Retina (tissue), 1 donor: ENCODE measurements at regions not wholly inside any gene's neighbourhood (a gene's known extent, or its start where the extent isn't known, plus 50 kb on each side); places are given as distances from the start of the nearest gene placed in this dataset.

Source experiments
- DNase-seq: peaks from one replicate; pipeline ENCODE4 v3.0.0-alpha.2; 2016

DNA sequence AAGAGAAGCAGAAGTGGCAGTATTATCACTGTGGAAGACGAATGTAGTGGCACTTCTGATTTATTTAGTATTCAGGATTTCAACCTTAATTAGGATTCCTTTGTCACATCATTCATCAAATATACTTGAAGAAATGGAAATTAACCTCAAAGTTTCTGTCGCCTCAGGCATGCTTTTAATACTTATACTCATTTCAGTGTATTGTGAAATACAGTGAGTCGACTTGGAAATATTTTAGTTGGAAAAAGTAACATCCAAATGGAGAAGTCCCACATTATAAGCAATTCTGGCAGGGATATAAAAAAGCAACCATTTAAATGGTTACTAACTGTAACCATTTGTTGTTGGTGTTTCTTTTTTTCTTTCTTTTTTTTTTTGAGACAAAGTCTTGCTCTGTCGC is 648.8 kb downstream of the ARL4A start:
- DNase-seq: no peak

- DNase-seq: no peak
Observed at GRCh38 chr7:13352677-13353076, 636.8 kb downstream of the ETV1 start.

GRCh38 chr7:13359656-13360055 is 629.8 kb downstream of the ETV1 start:
- no peak for DNase-seq

DNA sequence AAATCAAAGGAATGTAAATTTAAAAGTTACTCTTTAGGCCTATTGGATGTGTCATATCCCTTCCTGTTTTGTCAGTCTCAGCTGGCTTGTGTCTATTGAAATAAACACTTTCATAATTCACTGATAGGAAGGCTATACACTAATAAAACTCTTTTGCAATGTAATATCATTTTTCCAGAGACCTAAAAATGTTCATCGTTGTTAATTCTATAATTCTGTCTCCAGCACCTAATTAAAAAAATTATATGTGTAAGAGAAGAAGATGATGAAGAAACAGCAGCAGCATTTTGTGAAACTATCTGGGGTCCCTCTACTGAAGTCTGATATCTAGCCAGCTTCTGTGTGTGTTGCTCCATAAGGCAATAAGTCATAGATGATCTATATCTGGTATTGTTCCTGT is 602.7 kb downstream of the ETV1 start:
- DNase-seq: no peak

DNA sequence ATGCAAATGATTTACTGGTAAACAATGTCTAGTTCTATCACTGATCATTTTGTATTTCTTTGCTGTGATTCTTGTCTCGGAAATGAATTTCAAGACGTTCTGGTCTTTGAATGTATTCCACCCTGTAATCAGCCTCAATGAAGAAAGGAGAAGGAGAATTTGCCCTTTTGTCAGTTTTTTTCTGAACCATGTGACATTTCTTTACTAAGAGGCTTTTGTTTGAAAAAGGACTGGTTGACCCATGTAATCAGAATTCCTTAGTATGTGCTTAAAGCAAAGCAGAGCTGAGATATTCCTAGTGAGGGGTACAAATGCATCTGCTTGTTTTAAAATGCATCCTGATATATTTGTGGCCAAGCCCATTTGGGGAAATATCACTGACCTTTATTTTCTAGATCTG is 581.6 kb downstream of the ETV1 start:
- no peak for DNase-seq

GRCh38 chr7:13411151-13411550 is 578.3 kb downstream of the ETV1 start:
- no peak for DNase-seq

- DNase-seq: peak; percentile 3
Observed at GRCh38 chr7:13411636-13412035, 577.8 kb downstream of the ETV1 start.

GRCh38 chr7:13414181-13414580 is 575.3 kb downstream of the ETV1 start:
- no peak for DNase-seq

GRCh38 chr7:13414661-13415107 is 574.8 kb downstream of the ETV1 start:
- DNase-seq: no peak

- no peak for DNase-seq
Observed at GRCh38 chr7:13416071-13416470, 573.4 kb downstream of the ETV1 start.

DNA sequence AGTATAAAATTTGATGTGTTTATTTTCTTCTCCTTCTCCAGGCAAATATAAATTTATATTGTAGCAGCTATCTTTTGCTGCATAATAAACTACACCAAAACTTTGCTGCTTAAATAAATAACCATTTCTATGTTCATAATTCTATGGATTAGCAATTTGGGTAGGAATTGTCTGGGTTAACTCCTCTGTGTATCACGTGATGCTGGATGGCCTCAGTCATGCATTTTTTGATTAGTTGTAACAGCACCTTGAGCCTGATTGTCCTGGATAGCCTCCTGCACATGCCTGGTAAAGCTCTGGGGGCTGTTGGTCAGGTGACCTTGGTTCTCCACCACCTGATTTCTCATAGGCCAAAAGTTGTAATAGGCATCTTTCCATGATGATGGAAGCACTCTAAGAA is 572.9 kb downstream of the ETV1 start:
- no peak for DNase-seq

GRCh38 chr7:13420726-13421125 is 568.7 kb downstream of the ETV1 start:
- DNase-seq: no peak

GRCh38 chr7:13421776-13422175 is 567.7 kb downstream of the ETV1 start:
- peak; percentile 43 for DNase-seq

DNA sequence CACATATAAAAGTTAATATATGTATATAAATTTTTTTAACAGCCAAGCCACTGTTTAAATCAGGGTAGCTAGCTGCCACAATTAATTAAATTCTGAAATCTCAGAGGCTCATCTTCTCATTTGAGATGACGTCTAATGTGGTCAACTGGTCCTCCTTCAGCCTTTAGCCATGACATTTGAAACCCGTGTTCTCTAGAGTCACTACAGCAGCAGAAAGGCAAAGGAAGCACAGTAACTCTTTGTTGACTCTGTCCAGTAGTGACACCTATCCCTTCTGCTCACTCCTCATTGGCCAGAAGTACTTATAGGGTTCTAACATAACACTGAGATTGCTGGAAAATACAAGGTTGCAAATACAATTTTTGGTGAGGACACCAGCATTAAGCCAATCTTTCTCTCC is 555.5 kb downstream of the ETV1 start:
- no peak for DNase-seq

DNA sequence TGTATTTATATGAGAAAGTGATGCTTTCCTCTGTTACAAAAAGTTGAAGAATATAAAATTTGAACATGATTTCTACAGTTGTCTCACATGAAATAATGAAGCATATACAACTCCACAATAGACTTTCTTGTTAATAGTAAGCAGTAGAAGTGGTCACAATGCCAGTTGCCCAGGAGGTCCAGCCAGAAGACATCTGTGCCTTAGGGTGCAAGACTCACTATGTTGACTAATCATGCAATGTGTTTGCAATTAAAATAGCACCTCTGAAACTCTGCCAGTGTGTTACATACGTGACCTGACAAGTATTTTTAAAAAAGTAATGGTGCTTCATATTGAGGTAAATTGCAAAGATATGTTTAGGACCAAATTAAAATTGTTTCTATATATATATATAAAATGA is 547.2 kb downstream of the ETV1 start:
- no peak for DNase-seq

- no peak for DNase-seq
Observed at GRCh38 chr7:13447637-13448036, 541.8 kb downstream of the ETV1 start.

GRCh38 chr7:13448243-13448642 is 541.2 kb downstream of the ETV1 start:
- DNase-seq: no peak

GRCh38 chr7:13449460-13449859 is 540.0 kb downstream of the ETV1 start:
- no peak for DNase-seq

- DNase-seq: no peak
Observed at GRCh38 chr7:13454916-13455592, 534.4 kb downstream of the ETV1 start.

DNA sequence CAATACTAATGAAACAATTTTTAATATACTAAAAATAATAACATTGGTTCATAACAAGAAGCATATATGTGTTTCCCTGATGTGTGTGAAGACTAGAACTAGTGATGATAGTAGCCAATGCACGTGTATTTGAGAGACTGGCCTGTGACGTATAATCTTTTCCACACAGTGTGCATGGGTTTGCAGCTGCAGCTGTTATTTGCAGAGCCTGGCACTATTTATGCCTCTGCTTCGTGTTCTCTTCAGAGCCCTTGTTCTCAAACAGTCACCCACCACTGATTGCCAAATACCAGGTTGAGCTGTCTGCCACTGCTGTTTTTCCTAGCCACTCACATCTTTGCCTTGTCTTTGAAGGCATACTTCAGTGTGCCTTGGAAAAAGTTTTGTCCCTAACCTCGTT is 531.7 kb downstream of the ETV1 start:
- no peak for DNase-seq

GRCh38 chr7:13466874-13467547 is 522.5 kb downstream of the ETV1 start:
- peak; percentile 72 for DNase-seq

DNA sequence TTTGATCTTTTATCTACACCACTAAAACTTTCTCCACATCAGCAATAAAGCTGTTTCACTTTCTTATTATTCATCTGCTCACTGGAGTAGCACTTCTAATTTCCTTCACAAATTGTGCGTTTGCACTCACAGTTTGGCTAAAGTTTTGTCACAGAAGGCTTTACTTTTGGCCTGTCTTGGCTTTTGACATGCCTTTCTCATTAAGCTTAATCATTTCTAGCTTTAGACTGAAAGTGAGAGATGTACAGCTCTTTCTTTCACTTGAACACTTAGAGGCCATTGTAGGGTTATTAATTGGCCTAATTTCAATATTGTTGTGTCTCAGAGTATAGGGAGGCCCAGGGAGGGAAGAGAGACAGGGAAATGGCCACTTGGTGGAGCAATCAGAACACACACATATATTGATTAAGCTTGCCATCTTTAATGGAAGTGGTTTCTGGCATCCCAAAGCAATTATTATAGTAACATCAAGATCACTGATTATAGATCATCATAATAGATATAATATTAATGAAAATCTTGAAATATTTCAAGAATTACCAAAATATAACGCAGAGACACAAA is 512.5 kb downstream of the ETV1 start:
- no peak for DNase-seq

- DNase-seq: no peak
Observed at GRCh38 chr7:13489386-13489785, 500.1 kb downstream of the ETV1 start.

DNA sequence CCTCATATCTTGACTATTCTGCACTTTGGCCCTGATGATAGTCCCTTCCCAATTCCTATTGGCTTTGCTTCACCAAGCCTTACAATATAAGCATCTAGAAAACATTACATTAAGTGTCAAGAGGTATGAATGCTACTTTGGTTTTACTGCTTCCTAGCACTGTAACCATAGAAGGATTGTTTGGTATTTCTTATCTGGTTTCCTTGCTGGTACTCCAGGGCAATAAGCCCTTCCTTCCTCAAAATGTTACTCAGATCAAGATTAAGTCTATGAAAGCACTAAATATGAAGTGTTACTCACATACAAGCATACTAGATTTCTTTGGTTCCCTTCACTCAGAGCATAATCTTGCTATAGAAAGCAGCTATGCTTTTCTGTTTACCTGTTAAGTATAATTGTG is 492.5 kb downstream of the ETV1 start:
- no peak for DNase-seq

DNA sequence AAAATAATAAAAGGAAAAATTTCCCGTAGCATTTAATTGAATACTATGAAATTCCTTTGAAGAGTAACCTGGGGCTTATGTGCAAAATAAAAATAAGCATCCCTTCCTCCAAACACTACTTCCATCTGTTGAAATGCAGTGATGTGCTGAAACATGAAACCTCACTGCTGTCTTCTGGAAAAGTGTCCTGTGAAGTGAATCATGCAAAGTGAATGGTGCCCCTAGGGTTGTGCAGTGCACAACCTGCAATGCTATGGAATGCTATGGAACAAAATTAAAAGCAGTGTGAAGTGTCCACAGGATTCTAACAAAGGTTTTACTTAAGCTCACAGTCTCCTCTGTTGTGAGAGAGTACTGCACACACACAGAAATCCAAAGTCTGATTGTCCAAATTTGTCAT is 480.9 kb downstream of the ETV1 start:
- no peak for DNase-seq
